ENCODE measurements at regions not wholly inside any gene's neighbourhood (a gene's known extent, or its start where the extent isn't known, plus 50 kb on each side); places are given as distances from the start of the nearest gene placed in this dataset.
"Not testable (repeated sequence)": the region's sequence is repeated elsewhere in the genome, so short reads cannot be mapped to it uniquely, and the experiment has no call there.

DNA sequence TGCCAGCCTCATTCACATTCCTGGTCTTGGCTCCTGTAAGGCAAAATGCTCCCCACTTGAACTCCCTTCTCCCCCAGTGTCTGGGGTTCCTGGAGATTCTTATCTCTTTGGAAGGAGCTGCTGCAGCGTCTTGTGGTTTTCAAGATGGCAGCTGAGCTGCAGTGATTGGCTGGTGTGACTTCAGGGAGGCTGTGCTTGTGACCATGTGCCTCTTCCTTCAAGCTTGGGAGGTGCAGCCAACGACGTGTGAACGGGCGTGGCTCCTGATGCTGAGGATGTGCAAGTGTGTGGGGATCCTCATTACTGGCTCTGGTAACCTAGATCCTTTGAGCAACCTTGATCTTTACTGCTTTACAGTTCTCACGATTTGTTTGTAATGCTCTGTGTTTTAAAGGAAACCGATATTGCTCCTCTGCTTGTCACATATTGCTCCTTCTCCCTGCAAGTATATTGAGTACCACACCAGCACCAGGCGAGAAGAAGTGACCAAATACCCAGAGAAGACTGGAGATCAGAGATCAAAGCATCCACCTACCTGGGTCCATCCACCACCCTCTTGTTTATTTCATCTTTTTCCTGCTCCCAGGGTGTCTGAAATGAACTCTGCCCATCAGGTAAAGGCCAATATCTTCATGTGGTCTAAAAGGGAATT is 208.5 kb downstream of the FGF9 start:
- no peaks in the 10 kb centered on the region for H3K4me1 Mint-ChIP-seq (ENCODE audit: low read depth)
- H3K27ac Mint-ChIP-seq = no peak overlapping the region
- no peaks in the 10 kb centered on the region for H3K27me3 Mint-ChIP-seq (ENCODE audit: low read depth)
- no peak overlapping the region for H3K4me3 Mint-ChIP-seq
- H3K36me3 Mint-ChIP-seq (ENCODE audit: low read depth) = no peaks in the 10 kb centered on the region
- no peaks in the 10 kb centered on the region for H3K9me3 Mint-ChIP-seq

DNA sequence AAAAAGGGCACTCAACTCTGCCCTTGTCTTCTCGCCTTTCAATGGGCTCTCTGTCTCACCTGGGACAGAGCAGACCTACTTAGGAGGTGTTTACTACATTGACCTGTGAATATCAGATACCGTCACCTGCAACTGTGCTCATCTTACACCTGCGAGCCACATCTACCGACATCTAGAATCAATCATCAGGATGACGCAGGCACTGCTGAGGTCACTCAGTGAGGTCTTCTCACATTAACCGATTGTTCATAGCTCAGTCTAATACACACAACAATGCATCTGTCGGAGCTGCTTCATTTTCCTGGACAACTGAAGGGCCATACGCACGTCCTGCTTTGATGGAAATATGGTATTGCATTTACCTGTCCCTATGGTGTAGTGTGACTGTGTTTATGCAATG is 211.9 kb downstream of the FGF9 start:
- Mint-ChIP-seq H3K36me3 (ENCODE audit: low read depth) (no peaks in the 10 kb centered on the region), H3K27ac (no peak overlapping the region), H3K4me3 (no peak overlapping the region), H3K9me3 (no peaks in the 10 kb centered on the region), H3K4me1 (ENCODE audit: low read depth) (no peaks in the 10 kb centered on the region), H3K27me3 (ENCODE audit: low read depth) (no peaks in the 10 kb centered on the region)

DNA sequence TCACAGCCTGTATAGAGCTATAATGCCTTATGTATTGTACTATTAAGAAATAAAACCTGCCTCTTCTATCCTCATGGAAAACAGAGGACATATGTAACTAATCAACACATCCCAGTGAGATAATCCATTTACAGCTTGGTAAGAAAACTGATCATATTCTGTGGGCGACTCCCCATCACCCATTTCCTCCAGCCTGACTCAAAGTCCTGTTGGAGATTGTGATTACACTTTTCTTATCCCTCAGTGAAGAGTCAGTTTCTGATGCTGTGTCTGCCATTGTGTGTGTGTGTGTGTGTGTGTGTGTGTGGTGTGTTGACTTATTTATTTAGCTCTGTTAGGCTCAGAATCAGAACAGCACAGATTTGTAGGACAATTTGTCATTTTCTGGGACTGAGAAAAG is 212.8 kb downstream of the FGF9 start:
- Mint-ChIP-seq H3K4me3 (no peak overlapping the region), H3K36me3 (ENCODE audit: low read depth) (no peaks in the 10 kb centered on the region), H3K27ac (no peak overlapping the region), H3K27me3 (ENCODE audit: low read depth) (no peaks in the 10 kb centered on the region), H3K9me3 (no peaks in the 10 kb centered on the region), H3K4me1 (ENCODE audit: low read depth) (no peaks in the 10 kb centered on the region)

DNA sequence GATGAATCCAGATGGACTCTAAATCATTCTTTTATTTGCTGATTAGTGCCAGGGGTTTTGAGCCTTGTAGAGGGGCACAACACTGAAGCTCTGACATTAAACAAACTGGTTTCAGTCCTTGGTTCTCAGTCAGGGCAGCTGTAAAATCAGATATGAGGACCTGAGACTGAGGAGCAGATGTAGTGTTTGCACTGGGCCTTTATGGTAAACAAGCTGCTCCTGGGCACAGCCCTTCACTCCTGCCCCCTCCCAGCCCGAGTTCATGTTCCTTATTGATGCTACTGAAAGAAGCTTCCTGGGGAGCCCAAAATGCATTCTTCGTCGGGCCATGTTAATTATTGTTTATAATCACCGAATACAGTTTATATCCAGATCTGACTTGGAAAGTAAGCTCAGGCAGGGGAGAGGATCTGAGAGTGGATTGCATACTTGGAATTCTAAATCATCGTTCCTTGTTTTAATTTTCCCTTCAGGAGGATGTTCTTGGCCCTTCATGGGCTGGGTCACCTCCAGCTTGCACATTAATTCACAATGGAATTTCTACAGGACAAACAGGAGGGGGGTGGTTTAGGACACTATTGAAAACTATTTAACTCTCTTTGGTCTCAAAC is 213.5 kb downstream of the FGF9 start:
- H3K4me1 Mint-ChIP-seq (ENCODE audit: low read depth) = no peaks in the 10 kb centered on the region
- no peak overlapping the region for H3K27ac Mint-ChIP-seq
- no peaks in the 10 kb centered on the region for H3K9me3 Mint-ChIP-seq
- no peaks in the 10 kb centered on the region for H3K27me3 Mint-ChIP-seq (ENCODE audit: low read depth)
- H3K36me3 Mint-ChIP-seq (ENCODE audit: low read depth) = no peaks in the 10 kb centered on the region
- no peak overlapping the region for H3K4me3 Mint-ChIP-seq

DNA sequence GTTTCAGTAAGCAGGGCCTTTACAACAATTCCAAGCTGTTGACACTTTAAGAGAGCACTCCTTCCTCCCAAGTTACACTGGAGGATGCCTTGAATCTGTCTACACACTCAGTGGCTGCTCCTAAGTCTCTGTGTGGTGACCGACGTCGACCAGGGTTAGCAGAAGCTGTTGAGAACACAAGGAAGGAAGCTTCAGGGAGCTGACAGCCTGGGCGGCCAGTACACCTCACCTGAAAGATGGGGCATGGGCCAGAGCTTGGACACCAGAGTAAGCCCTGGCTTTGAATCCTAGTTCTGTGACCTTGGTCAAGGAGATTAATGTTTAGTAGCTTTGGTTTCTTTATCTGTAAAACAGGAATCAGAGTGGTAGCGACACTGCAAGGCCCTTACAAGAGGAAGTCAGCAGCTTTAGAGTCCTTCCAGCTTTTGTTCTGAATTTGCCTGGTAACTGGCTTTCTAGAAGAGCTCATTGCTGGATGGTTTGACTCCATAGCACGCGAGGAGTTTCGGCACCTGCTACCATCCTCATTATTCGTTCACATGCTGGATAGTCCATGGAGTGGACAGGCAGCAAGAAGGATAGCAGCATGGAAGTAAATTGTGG is 214.2 kb downstream of the FGF9 start:
- Mint-ChIP-seq H3K36me3 (ENCODE audit: low read depth) (no peaks in the 10 kb centered on the region), H3K4me3 (no peak overlapping the region), H3K4me1 (ENCODE audit: low read depth) (no peaks in the 10 kb centered on the region), H3K27ac (no peak overlapping the region), H3K9me3 (no peaks in the 10 kb centered on the region), H3K27me3 (ENCODE audit: low read depth) (no peaks in the 10 kb centered on the region)

DNA sequence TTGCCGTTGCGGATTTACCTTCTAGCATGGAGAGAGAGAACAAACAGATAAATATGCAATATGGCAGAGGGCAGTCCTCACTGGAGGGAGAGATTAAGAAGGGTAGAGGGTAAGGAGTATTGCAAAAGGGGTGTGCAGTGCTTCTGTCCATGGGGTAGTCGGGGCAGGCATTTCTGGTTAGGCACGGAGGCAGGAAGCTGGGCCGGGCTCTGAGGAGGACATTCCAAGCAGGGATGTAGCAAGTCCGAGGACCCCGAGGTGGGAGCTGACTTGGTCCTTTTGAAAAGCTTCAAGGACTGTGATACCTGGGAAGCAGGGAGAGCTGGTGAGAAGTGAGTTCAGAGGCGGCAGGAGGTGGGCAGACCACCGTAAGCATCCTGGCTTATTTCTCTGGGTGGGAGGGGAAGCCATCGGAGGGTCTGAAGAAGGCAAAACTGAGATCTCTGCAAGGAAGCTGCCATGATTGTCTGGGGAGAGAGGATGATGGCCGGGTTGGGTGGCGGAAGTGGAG is 214.9 kb downstream of the FGF9 start:
- Mint-ChIP-seq H3K27me3 (ENCODE audit: low read depth) (no peaks in the 10 kb centered on the region), H3K36me3 (ENCODE audit: low read depth) (no peaks in the 10 kb centered on the region), H3K27ac (no peak overlapping the region), H3K9me3 (no peaks in the 10 kb centered on the region), H3K4me3 (no peak overlapping the region), H3K4me1 (ENCODE audit: low read depth) (no peaks in the 10 kb centered on the region)

DNA sequence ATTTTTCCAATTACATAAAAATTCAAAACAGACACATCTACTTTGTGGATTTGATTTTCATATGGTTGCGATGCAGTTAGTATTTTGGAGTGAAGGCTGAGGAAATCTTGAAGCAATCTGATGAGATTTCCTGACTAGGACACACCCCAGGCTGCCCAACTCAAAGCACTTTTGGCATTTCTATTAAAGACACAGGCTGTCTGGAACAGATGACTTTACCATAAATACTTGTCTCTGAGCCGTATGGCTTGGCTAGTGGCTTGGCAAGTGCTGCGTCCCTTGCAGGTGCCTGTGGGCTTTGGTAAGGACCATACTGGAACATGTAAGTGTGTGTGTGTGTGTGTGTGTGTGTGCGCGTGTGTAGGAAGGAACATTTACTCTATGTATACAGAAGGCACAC is 218.8 kb downstream of the FGF9 start:
- H3K4me1 Mint-ChIP-seq (ENCODE audit: low read depth) = no peaks in the 10 kb centered on the region
- H3K4me3 Mint-ChIP-seq = no peak overlapping the region
- H3K36me3 Mint-ChIP-seq (ENCODE audit: low read depth) = no peaks in the 10 kb centered on the region
- H3K27ac Mint-ChIP-seq = no peak overlapping the region
- H3K27me3 Mint-ChIP-seq (ENCODE audit: low read depth) = no peaks in the 10 kb centered on the region
- no peaks in the 10 kb centered on the region for H3K9me3 Mint-ChIP-seq

DNA sequence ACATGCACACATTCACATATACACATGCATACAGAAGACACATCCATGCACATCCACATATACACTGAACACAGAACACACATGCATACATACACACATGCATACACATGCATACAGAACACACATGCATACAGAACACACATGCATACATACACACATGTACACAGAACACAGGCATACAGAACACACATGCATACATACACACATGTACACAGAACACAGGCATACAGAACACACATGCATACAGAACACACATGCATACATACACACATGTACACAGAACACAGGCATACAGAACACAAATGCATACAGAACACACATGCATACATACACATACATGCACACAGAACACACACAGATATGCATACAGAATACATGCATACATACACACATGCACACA is 219.3 kb downstream of the FGF9 start:
- not testable (repeated sequence) for H3K36me3 Mint-ChIP-seq (ENCODE audit: low read depth); H3K27ac Mint-ChIP-seq; H3K4me3 Mint-ChIP-seq; H3K27me3 Mint-ChIP-seq (ENCODE audit: low read depth); H3K4me1 Mint-ChIP-seq (ENCODE audit: low read depth); H3K9me3 Mint-ChIP-seq

DNA sequence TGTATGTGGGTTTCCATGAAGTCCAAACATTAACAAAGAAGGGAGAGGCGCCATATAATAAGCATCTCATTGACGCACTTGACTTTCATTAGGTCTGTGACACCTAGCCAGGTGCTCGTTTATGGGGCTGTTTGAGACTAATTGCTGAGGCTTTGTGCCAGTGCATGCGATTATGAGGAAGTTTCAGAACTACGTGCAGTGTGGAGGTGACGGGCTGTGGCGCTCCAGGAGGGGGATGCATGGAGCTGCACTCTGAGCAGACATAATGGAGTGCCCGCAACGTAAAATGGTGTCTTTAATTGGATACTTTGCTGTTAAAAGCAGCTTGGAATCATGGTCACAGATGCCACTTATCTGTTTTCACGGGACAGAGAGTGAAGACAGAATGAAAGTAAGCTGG is 223.2 kb downstream of the FGF9 start:
- Mint-ChIP-seq H3K27me3 (ENCODE audit: low read depth) (no peaks in the 10 kb centered on the region), H3K9me3 (no peaks in the 10 kb centered on the region), H3K36me3 (ENCODE audit: low read depth) (no peaks in the 10 kb centered on the region), H3K4me3 (no peak overlapping the region), H3K27ac (no peak overlapping the region), H3K4me1 (ENCODE audit: low read depth) (peaks cover 2% of the 10 kb centered on the region)

DNA sequence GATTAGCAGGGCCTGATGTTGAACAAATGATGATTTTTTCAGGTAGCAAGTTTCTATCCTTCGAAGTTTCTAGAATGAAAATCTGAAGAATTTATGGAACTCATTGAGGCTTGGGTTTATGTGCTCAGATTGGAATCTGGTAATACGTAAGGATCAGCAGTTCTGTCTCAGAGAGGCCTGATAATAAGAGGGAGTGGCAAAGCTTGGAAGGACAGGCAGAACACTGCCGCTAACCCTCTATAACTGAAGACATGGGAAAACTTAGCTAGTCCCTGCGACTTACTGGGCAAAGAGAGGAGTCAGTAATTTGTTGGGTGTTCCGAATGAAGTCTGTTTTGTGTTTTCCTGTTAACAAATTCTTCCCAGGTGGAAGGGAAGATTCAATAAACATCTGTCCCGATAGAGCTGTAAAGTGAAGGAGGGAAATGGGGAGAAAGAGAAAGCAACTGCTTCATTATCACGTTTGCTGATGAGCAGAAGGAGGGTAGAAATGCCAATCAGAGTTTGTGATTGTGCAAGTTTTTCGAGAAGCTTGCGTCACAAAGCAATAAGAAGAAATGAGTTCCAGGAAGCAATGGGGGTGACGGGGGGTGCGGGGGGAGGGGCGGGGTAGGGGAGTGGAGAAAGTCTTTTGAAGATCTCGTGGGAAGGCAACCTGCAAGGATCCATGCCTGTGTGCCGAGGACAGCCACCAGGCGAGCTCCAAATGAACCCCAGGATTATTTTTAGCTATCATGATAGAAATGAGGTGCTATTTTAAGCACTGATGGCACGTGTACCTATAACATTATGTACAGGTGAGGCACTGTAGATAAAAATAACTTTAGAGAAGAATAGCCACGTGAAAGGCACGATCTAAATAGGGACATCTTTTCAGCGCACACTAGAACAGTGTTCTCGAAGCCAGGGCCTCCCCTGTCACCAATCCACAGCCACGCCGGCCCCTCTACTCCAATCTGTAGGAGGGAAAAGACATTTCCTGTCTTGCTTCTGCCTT is 224.1 kb downstream of the FGF9 start:
- H3K4me1 Mint-ChIP-seq (ENCODE audit: low read depth) = peaks cover 2% of the 10 kb centered on the region
- H3K27ac Mint-ChIP-seq = no peak overlapping the region
- no peaks in the 10 kb centered on the region for H3K9me3 Mint-ChIP-seq
- no peak overlapping the region for H3K4me3 Mint-ChIP-seq
- H3K36me3 Mint-ChIP-seq (ENCODE audit: low read depth) = no peaks in the 10 kb centered on the region
- no peaks in the 10 kb centered on the region for H3K27me3 Mint-ChIP-seq (ENCODE audit: low read depth)

DNA sequence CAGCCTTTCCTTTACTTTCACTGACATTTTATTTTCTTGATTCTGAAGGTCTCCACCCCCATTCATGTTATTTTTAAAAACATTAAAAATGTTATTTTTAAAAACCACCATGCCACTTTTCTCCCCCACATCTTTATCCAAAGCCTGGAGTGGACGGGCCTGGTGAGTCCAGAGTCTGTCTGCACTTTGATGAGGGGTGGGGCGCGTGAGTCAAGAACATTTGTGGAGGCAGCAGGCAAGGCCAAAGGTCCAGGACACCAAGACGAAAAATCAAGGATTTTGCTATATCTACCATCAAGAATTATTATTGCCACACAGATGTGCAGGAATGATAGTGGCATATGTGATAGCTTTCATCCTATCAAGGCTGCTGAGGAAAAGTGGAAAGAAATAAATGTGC is 224.9 kb downstream of the FGF9 start:
- no peaks in the 10 kb centered on the region for H3K27me3 Mint-ChIP-seq (ENCODE audit: low read depth)
- no peak overlapping the region for H3K4me3 Mint-ChIP-seq
- no peaks in the 10 kb centered on the region for H3K9me3 Mint-ChIP-seq

DNA sequence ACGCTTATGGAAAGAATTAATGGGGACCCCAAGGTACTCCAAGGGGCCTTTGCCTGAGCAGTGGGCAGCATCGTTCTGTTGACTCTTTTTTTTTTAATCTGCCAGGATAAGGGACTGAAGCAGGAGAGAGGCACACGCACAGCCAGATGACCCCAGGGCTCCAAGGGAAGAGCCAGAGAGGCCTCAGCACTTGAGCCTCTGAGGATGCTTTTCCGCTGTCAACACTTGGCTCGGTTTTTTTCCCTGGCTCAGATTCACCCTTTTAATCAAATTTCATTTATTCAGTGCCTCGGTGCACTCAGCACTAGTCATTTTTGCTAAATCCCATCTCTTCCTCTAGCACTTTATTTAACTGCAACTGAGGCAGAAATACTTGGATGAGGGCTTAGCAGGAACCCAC is 226.3 kb downstream of the FGF9 start:
- no peaks in the 10 kb centered on the region for H3K36me3 Mint-ChIP-seq (ENCODE audit: low read depth)
- no peaks in the 10 kb centered on the region for H3K9me3 Mint-ChIP-seq
- peaks cover 2% of the 10 kb centered on the region for H3K4me1 Mint-ChIP-seq (ENCODE audit: low read depth)
- no peak overlapping the region for H3K4me3 Mint-ChIP-seq
- no peak overlapping the region for H3K27ac Mint-ChIP-seq
- no peaks in the 10 kb centered on the region for H3K27me3 Mint-ChIP-seq (ENCODE audit: low read depth)

More for the DNA sequence above, 224.9 kb downstream of the FGF9 start:
- Mint-ChIP-seq H3K27ac (no peak overlapping the region), H3K4me1 (ENCODE audit: low read depth) (peaks cover 2% of the 10 kb centered on the region), H3K36me3 (ENCODE audit: low read depth) (no peaks in the 10 kb centered on the region)

DNA sequence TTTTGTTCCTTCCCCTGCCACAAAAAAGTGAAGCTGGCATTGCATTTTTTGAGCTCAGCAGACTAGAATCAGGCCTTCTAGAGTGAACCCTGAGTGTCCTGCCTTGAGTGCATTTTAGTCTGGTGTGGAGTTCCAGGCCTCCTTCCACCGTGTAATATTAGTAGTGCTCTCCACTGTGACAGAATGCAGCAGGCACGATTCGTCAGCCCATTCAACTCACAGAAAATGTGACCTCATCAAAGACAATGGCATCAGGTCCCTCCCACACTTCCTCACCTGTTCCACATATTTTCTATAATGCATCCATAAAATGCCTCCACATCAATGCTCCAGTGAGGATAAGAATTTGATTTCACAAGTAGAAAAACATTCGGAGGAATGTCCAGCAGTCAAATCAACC is 227.6 kb downstream of the FGF9 start:
- Mint-ChIP-seq H3K4me1 (ENCODE audit: low read depth) (peaks cover 2% of the 10 kb centered on the region), H3K9me3 (no peaks in the 10 kb centered on the region), H3K27me3 (ENCODE audit: low read depth) (no peaks in the 10 kb centered on the region), H3K36me3 (ENCODE audit: low read depth) (no peaks in the 10 kb centered on the region), H3K4me3 (no peak overlapping the region), H3K27ac (no peak overlapping the region)

DNA sequence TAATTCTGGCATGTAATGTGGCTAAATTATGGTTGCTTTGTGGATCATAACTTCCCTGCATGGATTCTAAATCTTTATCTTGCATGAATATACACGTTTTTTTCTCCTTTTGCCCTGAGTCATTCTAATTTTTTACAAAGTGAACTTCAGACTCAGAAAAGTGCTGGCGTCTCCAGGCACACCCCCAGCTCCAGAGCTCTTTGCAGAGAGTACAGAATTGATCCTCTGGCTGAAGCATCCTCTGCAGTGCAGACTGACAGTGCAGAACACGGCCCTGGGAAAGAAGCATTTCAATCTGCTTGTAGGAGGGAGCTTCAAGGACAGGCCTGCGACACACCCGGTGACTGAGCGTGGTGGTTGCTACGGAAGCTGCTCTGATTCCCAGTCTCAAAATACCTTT is 228.1 kb downstream of the FGF9 start:
- Mint-ChIP-seq H3K27ac (no peak overlapping the region), H3K4me3 (no peak overlapping the region), H3K36me3 (ENCODE audit: low read depth) (no peaks in the 10 kb centered on the region), H3K4me1 (ENCODE audit: low read depth) (peaks cover 2% of the 10 kb centered on the region), H3K27me3 (ENCODE audit: low read depth) (no peaks in the 10 kb centered on the region), H3K9me3 (no peaks in the 10 kb centered on the region)
